Osteoblast (primary cell): ENCODE measurements at regions not wholly inside any gene's neighbourhood (a gene's known extent, or its start where the extent isn't known, plus 50 kb on each side); places are given as distances from the start of the nearest gene placed in this dataset.

Experiments used
- DNase-seq: peaks from one replicate; pipeline ENCODE4 v3.0.0; 2011; ENCODE audit warnings: low spot score, mixed read lengths; ENCODE audit not compliant: insufficient read length; ENCODE audit errors: missing footprints
- H2AFZ ChIP-seq: 2 replicates; pipeline ENCODE4 v1.6.0; 2011; ENCODE audit warnings: mild to moderate bottlenecking, low read length
- H3K27ac ChIP-seq: 2 replicates; pipeline ENCODE4 v1.5.1; 2011; ENCODE audit warnings: mild to moderate bottlenecking, low read depth, low read length, moderate library complexity
- H3K27me3 ChIP-seq: 2 replicates; pipeline ENCODE4 v1.6.0; 2012; ENCODE audit warnings: mild to moderate bottlenecking, control low read depth, inconsistent platforms, low read length, moderate library complexity; ENCODE audit not compliant: insufficient read depth
- H3K36me3 ChIP-seq: 2 replicates; pipeline ENCODE4 v1.5.1; 2011; ENCODE audit warnings: mild to moderate bottlenecking, low read length, control low read depth, moderate library complexity; ENCODE audit not compliant: insufficient read depth
- H3K4me1 ChIP-seq: 2 replicates; pipeline ENCODE4 v1.5.1; 2011; ENCODE audit warnings: mild to moderate bottlenecking, low read length, control low read depth, moderate library complexity; ENCODE audit not compliant: insufficient read depth
- H3K4me2 ChIP-seq: 2 replicates; pipeline ENCODE4 v1.6.0; 2011; ENCODE audit warnings: mild to moderate bottlenecking, low read length; ENCODE audit not compliant: insufficient read depth
- H3K4me3 ChIP-seq: fragments of 200-600 bp; sonication (generic); 3 replicates; pipeline ENCODE4 v1.5.1; 2012; ENCODE audit warnings: mild to moderate bottlenecking, low read length, inconsistent platforms; ENCODE audit not compliant: insufficient read depth
- H3K79me2 ChIP-seq: 2 replicates; pipeline ENCODE4 v1.6.0; 2012; ENCODE audit warnings: mild to moderate bottlenecking, low read length, control low read depth, inconsistent platforms; ENCODE audit not compliant: insufficient read depth
- H3K9me3 ChIP-seq: 2 replicates; pipeline ENCODE4 v1.5.1; 2011; ENCODE audit warnings: low read depth, low read length, control low read depth
- H4K20me1 ChIP-seq: 2 replicates; pipeline ENCODE4 v1.6.0; 2012; ENCODE audit warnings: mild to moderate bottlenecking, low read length, control low read depth; ENCODE audit not compliant: insufficient read depth
- CTCF ChIP-seq: IDR thresholded peaks from 2 replicates; pipeline ENCODE4 v1.5.1; 2011; ENCODE audit warnings: mild to moderate bottlenecking, low read depth, low read length, moderate library complexity; ENCODE audit errors: extremely low read depth

GRCh38 chr1:98575955-98576354, 85.6 kb upstream of the SNX7 start:
- no peaks in the 10 kb centered on the region for H3K4me1 ChIP-seq
- H3K4me2 ChIP-seq = no peak overlapping the region
- H3K36me3 ChIP-seq = no peaks in the 10 kb centered on the region
- no peak overlapping the region for H3K4me3 ChIP-seq
- TF ChIP-seq CTCF = no peak
- H2AFZ ChIP-seq = no peak overlapping the region
- H3K79me2 ChIP-seq = no peaks in the 10 kb centered on the region
- no peaks in the 10 kb centered on the region for H3K27me3 ChIP-seq
- H3K27ac ChIP-seq = no peak overlapping the region
- no peaks in the 10 kb centered on the region for H4K20me1 ChIP-seq
- H3K9me3 ChIP-seq = no peaks in the 10 kb centered on the region
- DNase-seq = no peak

DNA sequence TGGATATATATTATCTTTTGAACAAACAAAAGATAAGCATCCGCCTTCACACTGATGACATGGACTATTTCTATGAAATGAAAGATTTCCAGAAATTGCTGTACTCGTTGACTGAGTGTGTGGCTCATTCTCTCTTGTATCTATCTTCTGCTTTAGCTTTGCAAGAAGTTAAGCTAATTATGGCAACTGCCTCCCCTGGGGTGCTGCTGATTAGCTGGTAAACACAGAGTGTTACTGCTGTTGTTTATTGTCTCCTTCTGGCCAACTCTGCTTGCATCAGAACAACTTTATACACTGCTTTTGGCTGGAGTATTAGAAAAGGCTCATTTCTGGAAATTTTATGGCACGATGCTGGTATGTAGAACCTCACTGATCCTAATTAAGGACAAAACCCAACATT, 95.6 kb upstream of the SNX7 start:
- Histone ChIP-seq H4K20me1 (no peaks in the 10 kb centered on the region), H2AFZ (no peak overlapping the region), H3K79me2 (no peaks in the 10 kb centered on the region), H3K9me3 (no peaks in the 10 kb centered on the region), H3K36me3 (no peaks in the 10 kb centered on the region), H3K27ac (no peak overlapping the region), H3K27me3 (no peaks in the 10 kb centered on the region), H3K4me3 (no peak overlapping the region), H3K4me1 (no peaks in the 10 kb centered on the region), H3K4me2 (no peak overlapping the region)
- DNase-seq = no peak
- no peak for TF ChIP-seq CTCF

- H3K4me2 ChIP-seq = no peak overlapping the region
- no peak overlapping the region for H3K4me3 ChIP-seq
- TF ChIP-seq CTCF = no peak
- no peaks in the 10 kb centered on the region for H3K36me3 ChIP-seq
- H3K79me2 ChIP-seq = no peaks in the 10 kb centered on the region
- H3K27ac ChIP-seq = no peak overlapping the region
- no peaks in the 10 kb centered on the region for H3K9me3 ChIP-seq
- no peak overlapping the region for H2AFZ ChIP-seq
- H3K27me3 ChIP-seq = no peaks in the 10 kb centered on the region
- H4K20me1 ChIP-seq = no peaks in the 10 kb centered on the region
- no peak for DNase-seq
- H3K4me1 ChIP-seq = no peaks in the 10 kb centered on the region
Measured at GRCh38 chr1:98559291-98559690, 102.2 kb upstream of the SNX7 start.

DNA sequence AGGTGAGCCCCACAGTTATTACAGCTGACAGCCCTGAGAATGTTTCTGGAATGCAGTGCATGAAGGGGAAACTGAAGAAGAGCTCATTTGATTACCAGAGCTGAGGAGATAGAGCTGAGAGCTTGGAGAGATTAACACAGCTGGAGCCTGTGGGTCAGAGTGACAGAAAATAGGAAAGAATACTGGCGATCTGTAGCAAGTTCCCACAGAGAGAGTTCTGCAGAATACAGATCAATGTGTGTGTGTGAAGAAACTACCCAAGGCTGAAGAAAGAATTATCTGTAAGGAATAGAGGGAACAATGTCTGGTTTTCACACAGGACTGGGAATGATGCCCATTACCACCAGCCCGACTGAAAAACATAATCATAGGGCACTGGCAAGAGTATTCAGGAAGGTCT, 103.6 kb upstream of the SNX7 start:
- no peak overlapping the region for H3K27ac ChIP-seq
- no peaks in the 10 kb centered on the region for H4K20me1 ChIP-seq
- no peak overlapping the region for H2AFZ ChIP-seq
- H3K4me1 ChIP-seq = no peaks in the 10 kb centered on the region
- H3K9me3 ChIP-seq = no peaks in the 10 kb centered on the region
- no peaks in the 10 kb centered on the region for H3K79me2 ChIP-seq
- TF ChIP-seq CTCF = no peak
- no peak overlapping the region for H3K4me2 ChIP-seq
- no peak overlapping the region for H3K4me3 ChIP-seq
- DNase-seq = no peak
- H3K36me3 ChIP-seq = no peaks in the 10 kb centered on the region
- H3K27me3 ChIP-seq = no peaks in the 10 kb centered on the region
